HG03280 (cell line): ENCODE measurements at regions not wholly inside any gene's neighbourhood (a gene's known extent, or its start where the extent isn't known, plus 50 kb on each side); places are given as distances from the start of the nearest gene placed in this dataset.

Experiments used
- ATAC-seq: cut with Tn5 transposase; IDR thresholded peaks from one replicate; pipeline ENCODE4 v1.9.1; 2021; ENCODE audit warnings: mild to moderate bottlenecking, moderate library complexity; ENCODE audit not compliant: unreplicated experiment

- no peak for ATAC-seq
These were observed 971.2 kb upstream of the CDH9 start for GRCh38 chr5:28009576-28009975.

GRCh38 chr5:27996665-27997064 lies 958.3 kb upstream of the CDH9 start:
- ATAC-seq, result no peak

GRCh38 chr5:27995867-27996266 lies 957.5 kb upstream of the CDH9 start:
- ATAC-seq, result no peak

GRCh38 chr5:27978322-27978721 lies 939.9 kb upstream of the CDH9 start:
- no peak for ATAC-seq

GRCh38 chr5:27969157-27969556 lies 930.8 kb upstream of the CDH9 start:
- ATAC-seq, result no peak

- no peak for ATAC-seq
These were observed 924.8 kb upstream of the CDH9 start for GRCh38 chr5:27963050-27963783.

- no peak for ATAC-seq
These were observed 923.8 kb upstream of the CDH9 start for GRCh38 chr5:27962198-27962597.

GRCh38 chr5:27947088-27947487 lies 908.7 kb upstream of the CDH9 start:
- no peak for ATAC-seq

GRCh38 chr5:27944471-27944870 lies 906.1 kb upstream of the CDH9 start:
- no peak for ATAC-seq

GRCh38 chr5:27938989-27939388 lies 900.6 kb upstream of the CDH9 start:
- ATAC-seq, result no peak

- no peak for ATAC-seq
These were observed 889.7 kb upstream of the CDH9 start for GRCh38 chr5:27928060-27928459.

GRCh38 chr5:27911216-27911615 lies 872.8 kb upstream of the CDH9 start:
- no peak for ATAC-seq

GRCh38 chr5:27908341-27908740 lies 870.0 kb upstream of the CDH9 start:
- ATAC-seq, result no peak

GRCh38 chr5:27906931-27907601 lies 868.7 kb upstream of the CDH9 start:
- ATAC-seq, result no peak

- ATAC-seq, result no peak
These were observed 868.1 kb upstream of the CDH9 start for GRCh38 chr5:27906481-27906880.

- ATAC-seq, result no peak
These were observed 862.4 kb upstream of the CDH9 start for GRCh38 chr5:27900761-27901160.

- ATAC-seq, result no peak
These were observed 837.7 kb upstream of the CDH9 start for GRCh38 chr5:27876071-27876470.

GRCh38 chr5:27875148-27875547 lies 836.8 kb upstream of the CDH9 start:
- no peak for ATAC-seq

- no peak for ATAC-seq
These were observed 829.9 kb upstream of the CDH9 start for GRCh38 chr5:27868292-27868691.

- no peak for ATAC-seq
These were observed 817.1 kb upstream of the CDH9 start for GRCh38 chr5:27855491-27855890.

GRCh38 chr5:27854243-27854852 lies 816.0 kb upstream of the CDH9 start:
- ATAC-seq, result no peak

- no peak for ATAC-seq
These were observed 806.9 kb upstream of the CDH9 start for GRCh38 chr5:27845248-27845647.
